Muscle of back (tissue), 3 donors: ENCODE measurements at regions not wholly inside any gene's neighbourhood (a gene's known extent, or its start where the extent isn't known, plus 50 kb on each side); places are given as distances from the start of the nearest gene placed in this dataset.
A peak's percentile ranks its signal among the peaks of the same experiment; 100 is the strongest.

Experiments used
- DNase-seq, 3 donors: peaks; one replicate each; pipeline versions ENCODE4 v3.0.0 to v3.0.0-alpha.2; 2013

DNA sequence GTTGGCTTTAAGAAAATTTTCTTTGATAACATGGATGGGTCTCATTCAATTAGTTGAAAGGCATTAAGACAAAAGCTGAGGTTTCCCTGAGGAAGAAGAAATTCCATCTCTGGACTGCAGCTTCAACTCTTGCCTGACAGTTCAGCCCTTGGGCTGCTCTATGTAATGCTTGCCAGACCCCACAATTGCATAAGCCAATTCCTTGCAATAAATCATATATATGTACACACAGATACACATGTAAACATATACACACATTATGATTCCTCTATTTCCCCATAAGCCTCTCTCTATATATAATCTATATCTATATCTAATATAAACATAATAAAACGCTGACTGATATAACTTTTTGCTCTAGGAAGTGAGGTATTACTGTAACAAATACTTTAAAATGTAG lies 301.5 kb upstream of the PRMT6 start:
- peak in 1 of 3 donors; percentile 10 for DNase-seq

DNA sequence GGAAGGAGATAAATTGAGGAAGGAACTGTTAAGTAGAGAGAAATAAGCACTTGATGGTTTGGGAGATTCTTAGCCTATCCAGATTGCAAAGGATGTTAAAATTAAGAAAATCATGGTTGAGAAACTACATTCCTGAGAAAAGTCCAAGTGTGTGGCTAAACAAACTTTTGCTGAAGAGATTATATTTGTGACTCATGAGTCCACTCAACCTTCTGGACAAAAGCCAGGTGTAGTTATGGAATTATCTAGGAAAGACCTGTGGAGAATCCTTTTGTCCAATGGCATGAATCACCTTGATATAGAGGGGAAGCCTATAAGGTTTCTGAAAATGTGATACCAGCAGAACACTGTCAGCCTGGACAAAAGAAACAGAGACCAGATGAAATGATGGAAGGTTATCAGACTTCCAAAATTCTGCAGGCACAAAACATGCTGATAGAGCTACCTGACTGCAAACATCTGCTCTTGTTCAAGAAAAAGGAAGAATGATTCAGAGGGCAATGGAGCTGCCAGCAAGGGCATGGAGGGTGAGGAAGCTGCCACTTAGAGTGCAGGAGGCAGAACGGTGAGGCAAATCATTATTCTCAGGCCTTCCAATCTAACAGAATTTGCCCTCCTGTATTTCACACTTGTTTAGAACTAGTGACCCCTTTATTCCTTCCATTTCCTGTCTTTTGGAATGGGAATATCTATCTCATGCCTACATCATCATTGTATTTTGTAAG lies 300.6 kb upstream of the PRMT6 start:
- DNase-seq = peak in 1 of 3 donors; percentile 66

DNA sequence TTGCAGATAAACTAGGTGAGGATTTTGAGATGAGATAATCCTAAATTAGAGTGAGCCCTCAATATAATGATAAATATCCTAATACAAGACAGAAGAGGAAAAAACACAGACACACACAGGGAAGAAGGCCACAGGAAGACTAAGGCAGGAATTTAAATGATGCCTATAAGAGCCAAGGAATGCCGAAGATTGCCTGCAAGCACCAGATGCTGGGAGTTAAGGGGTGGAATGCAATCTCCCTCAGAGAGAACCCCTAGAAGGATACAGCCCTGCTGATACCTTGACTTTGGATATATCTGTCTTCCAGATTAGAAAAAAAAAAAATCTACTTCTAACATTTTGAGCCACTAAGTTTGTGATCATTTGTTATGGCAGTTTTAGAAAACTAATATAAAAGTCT lies 299.7 kb upstream of the PRMT6 start:
- no peak for DNase-seq

DNA sequence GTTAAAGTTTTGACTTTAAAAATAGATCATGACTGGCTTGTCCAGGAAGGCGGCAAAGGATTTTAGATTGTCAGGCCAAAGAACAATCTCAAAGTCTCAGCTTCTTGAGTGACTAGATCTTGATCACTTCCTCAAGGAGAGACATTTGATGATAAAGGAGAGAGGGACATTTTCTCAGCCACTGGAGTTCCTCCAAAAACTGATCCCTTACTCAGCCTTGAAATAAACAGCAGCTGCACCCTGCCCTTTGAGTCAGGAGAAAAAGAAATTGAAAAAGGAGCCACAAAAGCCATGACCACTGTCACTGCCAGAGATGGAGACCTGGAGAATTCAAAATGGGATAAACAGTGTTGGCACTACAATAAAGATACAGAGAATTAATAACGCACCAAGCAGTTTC lies 288.4 kb upstream of the PRMT6 start:
- DNase-seq = no peak

DNA sequence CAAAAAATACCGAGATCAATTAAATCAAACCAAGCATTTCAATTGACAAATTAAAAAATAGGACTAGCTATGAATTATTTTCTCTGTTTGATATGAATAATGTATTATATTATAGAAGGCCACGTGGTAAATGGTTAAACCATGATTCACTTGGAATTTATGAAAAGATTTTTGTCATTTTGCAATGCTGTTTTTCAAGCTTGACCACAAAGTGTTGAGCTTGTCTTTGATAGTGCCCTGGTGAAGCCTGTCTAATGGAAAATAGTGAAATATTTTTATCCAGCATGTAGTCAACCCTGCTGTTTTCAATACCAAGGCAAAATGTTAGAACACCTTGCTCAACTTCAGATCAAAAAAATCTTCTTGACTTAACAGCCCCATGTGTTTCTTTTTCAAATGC lies 288.0 kb upstream of the PRMT6 start:
- no peak for DNase-seq

DNA sequence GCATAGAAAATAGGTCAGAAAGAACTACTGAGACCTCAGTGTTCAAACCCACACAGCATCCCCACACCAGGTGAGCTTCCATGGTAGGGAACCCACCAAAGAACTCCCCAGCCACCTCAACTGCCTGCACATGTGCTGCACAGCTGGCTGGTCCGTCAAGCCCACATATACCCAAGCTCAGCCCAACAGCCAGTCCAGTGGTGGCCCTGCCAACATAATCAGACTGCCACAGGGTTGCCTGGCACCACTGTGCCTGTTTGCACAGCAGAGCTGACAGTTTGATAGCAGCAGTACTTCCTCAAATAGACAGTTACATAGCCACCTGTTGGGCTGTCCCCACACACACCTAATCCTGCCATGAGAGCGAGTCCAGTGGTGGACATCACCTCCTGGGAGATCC lies 283.3 kb upstream of the PRMT6 start:
- DNase-seq = no peak

DNA sequence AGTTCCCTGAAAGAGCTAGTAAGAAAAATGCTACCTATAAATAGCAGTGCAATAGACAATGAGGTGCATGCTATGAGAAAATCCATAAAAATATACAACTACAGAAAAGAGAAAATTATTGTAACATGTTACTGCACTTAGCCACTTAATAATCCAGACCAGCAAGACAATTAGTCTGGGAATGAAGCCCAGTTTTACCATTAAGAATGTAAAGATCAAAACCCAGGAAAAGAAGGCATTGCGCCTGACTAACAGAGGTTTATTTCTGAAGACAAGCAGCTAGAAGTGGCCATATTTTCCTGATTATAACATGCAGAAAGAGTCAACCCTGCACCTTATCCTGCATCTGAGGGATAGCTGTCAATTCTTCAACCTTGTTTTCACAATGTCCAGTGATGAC lies 276.4 kb upstream of the PRMT6 start:
- DNase-seq = no peak

DNA sequence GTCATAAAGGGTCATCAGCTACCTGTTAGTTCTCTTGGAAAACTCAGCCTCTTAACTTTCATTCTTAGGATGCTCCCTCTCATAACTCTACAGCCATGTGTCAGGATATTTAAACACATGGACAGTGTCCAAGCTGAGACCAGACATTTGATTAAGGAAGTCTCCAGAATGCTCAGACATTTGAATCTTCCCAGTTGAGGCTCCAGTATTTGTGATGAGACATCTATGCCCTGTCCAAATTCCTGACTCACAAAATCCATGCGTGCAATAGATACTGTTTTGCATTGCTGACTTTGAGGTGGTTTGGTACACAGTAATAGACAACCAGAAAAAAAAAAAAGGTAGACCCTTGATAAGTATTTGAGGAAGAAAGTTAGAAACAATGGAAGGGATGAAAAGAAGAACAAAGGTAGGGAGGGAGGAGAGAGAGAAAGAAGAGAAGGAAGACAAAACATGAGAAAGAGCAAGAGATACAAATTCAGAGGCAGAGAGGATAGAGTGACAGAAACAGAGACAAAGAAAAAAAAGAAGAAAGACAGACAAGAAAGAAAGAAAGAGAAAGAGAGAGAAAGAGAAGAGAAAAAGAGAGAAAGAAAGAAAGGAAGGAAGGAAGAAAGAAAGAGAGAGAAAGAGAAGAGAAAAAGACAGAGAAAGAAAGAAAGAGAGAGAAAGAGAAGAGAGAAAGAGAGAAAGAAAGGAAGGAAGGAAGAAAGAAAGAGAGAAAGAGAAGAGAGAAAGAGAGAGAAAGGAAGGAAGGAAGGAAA lies 275.5 kb upstream of the PRMT6 start:
- no peak for DNase-seq

DNA sequence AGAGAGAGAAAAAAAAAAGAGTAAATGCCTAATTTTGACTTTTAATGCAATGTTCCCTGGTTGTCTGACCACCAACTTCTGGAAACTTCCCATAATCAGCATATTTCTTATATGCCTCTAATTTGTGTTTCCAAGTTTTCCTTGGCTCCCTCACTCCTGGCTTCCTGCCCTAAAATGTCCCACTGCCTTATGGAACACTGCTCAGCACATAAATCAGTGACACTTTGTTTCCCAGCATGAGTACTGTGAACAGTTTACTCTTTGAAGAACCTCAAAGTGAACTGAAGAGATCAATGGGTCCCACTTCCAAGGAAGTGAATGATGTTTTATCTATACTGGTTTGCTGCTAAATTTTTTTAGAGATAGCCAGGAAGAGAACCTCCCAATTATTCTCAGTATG lies 271.3 kb upstream of the PRMT6 start:
- peak in 2 of 3 donors; percentile 29 to 33 for DNase-seq

DNA sequence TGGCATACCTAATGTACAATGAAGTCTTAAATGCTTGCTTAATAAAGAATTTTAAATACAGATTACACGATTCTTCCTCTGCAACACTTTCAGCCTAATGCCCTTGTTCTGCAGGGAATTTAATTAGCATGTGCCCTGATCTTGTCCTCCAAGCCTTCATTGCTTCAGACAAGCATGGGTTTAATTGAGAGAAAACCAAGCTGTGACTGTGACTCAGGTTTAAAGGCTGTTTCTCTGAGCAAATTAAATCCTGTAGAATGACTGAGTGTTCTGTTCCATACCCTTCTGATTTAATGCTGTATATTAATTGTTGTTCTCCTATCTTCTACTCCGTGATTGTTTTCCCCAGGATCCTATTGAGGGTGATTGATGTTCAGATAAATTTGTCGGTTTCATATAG lies 269.0 kb upstream of the PRMT6 start:
- no peak for DNase-seq

DNA sequence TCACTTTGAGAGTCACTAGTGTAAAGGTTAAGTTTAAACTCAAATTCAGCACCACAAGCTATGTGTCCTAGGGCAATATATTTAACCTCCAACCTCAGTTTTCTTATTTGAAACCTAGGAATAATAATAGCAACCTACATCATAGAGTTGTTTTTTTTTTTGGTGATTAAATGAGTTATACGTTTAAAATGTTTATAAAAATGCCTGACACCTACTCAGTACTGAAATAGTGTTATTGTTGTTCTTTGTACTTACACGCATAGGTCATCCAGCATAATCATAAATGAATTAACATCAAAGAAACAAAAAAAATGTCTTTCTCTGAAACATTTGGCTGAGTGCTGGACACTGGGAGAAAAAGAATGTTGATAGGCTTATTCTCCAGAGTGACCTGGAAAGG lies 266.8 kb upstream of the PRMT6 start:
- no peak for DNase-seq

DNA sequence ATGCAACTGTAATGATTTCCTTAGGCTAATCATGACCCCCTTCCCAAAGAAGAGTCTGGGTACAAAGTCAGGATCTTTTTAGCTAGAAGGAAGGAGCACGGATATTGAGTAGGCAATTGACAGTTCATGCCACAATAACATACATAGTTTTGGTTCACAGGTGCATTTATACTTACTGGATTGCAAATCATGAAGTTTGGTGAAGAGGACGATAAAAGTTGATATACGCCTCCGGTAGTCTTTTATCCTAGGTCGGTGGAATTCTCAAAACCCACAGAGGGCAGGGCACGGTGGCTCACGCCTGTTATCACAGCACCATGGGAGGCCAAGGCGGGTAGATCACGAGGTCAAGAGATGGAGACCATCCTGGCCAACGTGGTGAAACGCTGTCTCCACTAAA lies 265.4 kb upstream of the PRMT6 start:
- DNase-seq = no peak

DNA sequence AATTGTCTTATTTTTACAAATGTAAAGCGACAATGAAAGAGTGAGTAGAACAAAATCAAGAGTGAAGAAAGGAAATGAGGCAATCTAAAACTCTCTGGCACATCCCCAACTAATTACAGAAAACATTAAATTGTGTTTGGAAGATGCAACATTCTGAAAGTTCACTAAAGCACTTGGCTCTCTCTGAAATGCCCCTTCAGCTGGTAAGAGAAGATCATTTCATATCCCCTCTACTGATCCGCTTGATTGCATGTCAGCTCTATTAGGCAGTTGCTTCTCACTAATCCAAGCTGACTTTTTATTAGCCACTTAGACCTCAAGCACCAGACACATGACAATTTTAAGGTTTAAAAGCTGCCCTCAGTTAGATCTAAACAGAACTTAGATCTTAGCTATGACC lies 262.8 kb upstream of the PRMT6 start:
- no peak for DNase-seq

DNA sequence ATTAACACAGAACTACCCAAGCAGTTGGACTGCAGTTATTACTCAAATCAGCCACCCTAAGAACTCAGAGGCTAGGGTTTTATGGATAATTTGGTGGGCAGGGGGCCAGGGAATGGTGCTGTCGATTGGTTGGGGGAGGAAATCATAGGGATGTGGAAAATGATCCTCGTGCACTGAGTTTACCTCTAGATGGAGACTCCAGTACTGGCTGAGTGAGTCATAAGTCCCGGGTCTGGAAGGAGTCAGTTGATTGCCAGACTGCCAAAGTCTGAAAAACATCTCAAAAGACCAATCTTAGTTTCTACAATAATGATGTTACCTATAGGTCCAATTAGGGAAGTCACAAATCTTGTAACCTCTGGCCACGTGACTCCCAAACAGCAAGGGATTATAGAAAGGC lies 257.5 kb upstream of the PRMT6 start:
- no peak for DNase-seq

DNA sequence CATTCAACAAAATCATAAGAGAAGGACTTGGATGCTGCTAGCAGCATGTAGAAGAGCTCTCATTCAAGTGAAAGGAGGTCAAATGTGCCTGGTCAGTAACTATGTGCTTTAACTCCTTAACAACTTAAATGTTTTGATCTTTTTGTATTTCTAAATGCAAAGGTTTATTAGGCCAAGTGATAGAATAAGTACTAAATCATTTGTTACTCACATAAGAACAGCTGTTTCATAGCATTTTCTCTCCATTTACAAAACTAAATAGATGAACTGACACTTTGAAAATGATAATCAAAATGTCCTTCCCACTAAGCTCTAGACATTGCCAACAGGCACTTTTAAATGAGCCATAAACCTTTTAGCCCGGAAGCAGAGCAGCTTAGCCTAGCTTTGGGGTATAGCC lies 254.3 kb upstream of the PRMT6 start:
- DNase-seq = no peak

DNA sequence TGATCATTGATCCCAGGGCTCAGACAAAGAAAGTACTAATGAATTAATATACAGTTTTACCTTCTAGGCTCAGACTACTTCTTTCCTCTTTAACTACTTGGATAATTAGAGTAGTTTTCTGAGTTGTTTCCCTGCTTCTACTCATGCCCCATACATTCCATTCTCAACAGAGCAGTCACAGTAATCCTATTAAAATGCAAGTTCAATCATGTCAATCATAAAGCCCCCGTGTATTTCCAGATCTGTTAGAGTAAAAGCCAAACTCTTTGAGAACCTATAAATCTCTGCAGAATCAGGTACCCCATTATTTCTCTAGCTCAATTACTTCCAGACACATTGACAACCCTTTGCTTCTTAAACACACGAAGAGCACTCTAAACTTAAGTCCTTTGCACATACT lies 242.1 kb upstream of the PRMT6 start:
- no peak for DNase-seq

DNA sequence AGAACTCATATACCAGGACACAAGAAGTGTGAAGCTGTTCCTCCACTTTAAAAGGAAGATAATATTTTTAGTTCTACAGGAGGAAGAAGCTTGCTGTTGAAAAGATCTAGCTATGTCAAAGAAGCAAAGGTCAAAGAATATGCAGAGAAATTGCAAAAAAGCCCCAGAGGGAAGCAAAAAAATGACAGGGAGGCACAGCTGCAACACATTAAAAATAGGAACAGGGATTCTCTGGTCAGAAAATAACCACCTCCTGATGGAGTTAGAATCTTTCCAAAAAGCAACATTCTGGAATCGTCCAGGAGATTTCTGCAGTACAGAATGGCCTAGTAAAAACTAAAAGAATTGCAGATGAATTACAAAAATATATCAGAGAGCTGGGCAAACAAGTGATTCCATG lies 238.9 kb upstream of the PRMT6 start:
- peak; percentile 63 to 84 (median 68) for DNase-seq

DNA sequence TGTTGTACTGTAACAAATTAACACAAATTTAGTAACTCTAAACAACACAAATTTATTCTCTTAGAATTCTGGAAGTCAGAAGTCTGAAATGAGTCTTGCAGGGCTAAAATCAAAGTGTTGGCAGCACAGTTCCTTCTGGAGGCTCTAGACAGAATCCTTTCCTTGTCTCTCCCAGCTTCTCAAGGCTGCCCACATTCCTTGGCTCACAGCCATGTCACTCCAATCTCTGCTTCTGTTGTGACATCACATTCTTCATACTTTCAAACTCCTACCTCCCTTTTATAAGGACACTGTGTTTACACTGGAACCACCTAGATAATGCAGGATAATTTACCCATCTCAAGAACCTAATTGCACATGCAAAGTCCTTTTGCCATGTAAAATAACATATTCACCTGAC lies 225.0 kb upstream of the PRMT6 start:
- DNase-seq = no peak

DNA sequence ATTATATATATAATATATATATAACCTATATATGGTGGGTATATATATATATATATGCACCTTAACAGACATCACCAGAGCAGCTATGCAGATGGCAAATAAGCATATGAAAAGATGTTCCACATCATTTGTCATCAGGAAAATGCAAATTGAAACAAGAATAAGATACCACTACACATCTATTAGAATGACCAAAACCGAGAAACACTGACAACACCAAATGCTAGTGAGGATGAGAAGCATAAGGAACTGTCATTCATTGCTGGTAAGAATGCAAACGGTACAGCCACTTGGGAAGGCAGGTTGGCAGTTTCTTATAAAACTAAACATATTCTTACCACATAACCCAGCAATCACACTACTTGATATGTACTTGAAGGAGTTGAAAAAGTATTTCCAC lies 219.8 kb upstream of the PRMT6 start:
- DNase-seq = no peak

DNA sequence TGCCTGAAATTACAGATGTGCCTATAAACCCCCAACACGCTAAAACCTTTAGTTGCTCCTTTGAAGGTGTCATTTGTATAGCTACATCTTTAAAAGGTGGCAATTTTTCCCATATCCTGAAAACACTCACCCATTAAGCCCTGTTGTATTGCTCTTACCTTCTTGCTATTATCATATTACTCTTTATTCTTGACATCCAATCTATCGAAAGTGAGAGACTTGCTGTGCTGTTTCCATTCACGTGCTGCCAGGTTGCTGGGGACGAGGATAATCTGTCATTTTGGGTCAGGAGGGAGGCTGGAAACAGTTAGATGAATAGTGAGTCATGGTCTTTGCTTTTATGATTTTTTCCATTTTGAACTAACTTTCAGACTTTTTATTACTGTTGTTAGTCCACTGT lies 213.0 kb upstream of the PRMT6 start:
- no peak for DNase-seq

DNA sequence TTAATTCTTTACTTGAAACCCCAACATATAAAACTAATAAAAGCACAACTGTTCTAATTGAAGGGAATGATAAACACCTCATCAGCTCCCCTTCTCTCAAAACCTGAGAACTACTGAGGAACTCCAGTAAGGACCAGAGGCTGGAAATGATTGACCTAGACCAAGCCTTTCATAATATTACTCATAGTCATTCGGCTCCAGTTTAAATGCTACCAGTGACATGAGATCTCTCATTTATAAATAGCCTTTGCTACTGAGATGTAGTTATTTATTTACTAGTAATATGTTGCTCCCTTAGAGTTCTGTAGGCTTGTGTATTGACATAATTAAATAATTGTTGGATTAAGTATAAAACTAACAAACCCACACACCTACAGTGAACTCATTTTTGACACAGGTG lies 209.8 kb upstream of the PRMT6 start:
- DNase-seq = no peak

DNA sequence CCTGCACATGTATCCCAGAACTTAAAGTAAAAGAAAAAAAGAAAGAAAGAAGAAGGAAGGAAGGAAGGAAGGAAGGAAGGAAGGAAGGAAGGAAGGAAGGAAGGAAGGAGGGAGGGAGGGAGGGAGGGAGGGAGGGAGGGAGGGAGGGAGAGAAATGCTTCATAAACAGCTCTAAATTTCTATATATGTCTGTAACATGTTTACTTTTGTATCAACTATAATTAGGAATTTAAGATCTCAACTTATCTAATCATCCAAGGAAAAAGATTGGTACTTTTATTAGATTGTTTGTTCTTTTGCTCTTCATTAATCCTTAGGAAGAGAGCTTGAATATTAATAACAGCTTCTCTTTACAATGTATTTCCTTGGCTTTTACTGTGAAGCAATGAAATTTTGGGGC lies 195.4 kb upstream of the PRMT6 start:
- no peak for DNase-seq

DNA sequence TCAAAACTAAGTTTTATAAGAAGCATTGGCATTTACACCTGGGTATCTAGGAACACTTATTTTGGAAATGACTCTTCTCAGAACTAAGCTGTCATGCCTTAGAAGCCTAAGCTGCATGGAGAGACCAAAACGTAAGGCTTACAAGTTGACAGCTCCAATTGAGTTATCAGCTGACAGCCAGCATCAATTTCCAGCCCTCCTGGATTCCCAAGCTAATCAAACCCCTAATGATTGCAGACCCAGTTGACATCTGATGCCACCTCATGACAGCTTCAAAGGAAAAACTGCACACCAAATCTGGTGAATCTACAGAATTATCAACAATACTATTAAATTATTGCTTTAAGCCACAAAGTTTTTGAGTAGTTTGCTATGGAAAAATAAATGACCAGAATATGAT lies 187.6 kb upstream of the PRMT6 start:
- DNase-seq = no peak

DNA sequence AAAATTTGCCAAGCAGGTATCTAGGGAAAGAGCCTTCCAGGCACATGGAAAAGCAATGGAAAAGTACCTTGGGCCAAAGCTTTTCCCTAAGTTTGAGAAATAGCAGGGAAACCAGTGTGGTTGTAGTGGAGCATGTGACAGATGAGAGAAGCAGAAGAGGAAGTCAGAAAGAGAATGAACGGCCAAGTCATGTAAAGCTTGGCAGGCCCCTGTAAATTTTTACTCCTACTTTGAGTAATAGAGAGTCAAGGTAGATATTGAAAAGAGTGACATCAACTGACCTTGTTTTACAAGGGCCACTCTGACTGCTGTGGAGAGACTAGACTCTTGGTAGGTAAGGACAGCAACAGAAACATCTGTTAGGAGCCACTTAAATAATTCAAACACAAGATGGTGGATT lies 180.9 kb upstream of the PRMT6 start:
- no peak for DNase-seq
